ENCODE measurements at regions not wholly inside any gene's neighbourhood (a gene's known extent, or its start where the extent isn't known, plus 50 kb on each side); places are given as distances from the start of the nearest gene placed in this dataset.
"Not testable (repeated sequence)": the region's sequence is repeated elsewhere in the genome, so short reads cannot be mapped to it uniquely, and the experiment has no call there.

- POLR2A ChIA-PET (ENCODE audit: low non-redundant PET): interaction anchor here (0.7 kb wide), 1 partner anchor 451 kb away, joined by 6 read pairs; no protein-coding TSS in a partner anchor
- Histone ChIP-seq H3K4me3 (ENCODE audit: low read depth, low read length, poor library complexity, severe bottlenecking) (no peak overlapping the region), H3K9me3 (ENCODE audit: low read depth, low read length, poor library complexity, severe bottlenecking) (no peaks in the 10 kb centered on the region), H3K4me1 (ENCODE audit: insufficient read depth, low read length, poor library complexity, severe bottlenecking) (peaks cover 16% of the 10 kb centered on the region), H3K27me3 (replicated peaks; ENCODE audit: insufficient read depth, low read depth, low read length, poor library complexity) (no peaks in the 10 kb centered on the region), H3K27ac (ENCODE audit: low read depth, low read length, poor library complexity, severe bottlenecking) (no peak overlapping the region), H3K36me3 (ENCODE audit: insufficient read depth, low read length, poor library complexity, severe bottlenecking) (no peaks in the 10 kb centered on the region)
- no peak for DNase-seq (ENCODE audit: low spot score)
- BruUV-seq (replicated peaks): no TSS peak
- CTCF ChIA-PET: no interaction called here
- TF ChIP-seq CTCF (conservative IDR thresholded peaks at IDR 0.05; ENCODE audit: low read depth, low read length) (no peak), EZH2 (IDR thresholded peaks at IDR 0.05; ENCODE audit: borderline replicate concordance, low read depth, low read length, poor library complexity, severe bottlenecking) (no peak)
- intact Hi-C loops (cut with micrococcal nuclease; ENCODE audit: unreplicated experiment): no loop called here
Measured at GRCh38 chr12:25362646-25363045, 111.9 kb upstream of the KRAS start.

- no peak for TF ChIP-seq EZH2 (IDR thresholded peaks at IDR 0.05; ENCODE audit: borderline replicate concordance, low read depth, low read length, poor library complexity, severe bottlenecking)
- no peak for TF ChIP-seq CTCF (conservative IDR thresholded peaks at IDR 0.05; ENCODE audit: low read depth, low read length)
- H3K4me1 ChIP-seq (ENCODE audit: insufficient read depth, low read length, poor library complexity, severe bottlenecking): peaks cover 16% of the 10 kb centered on the region
- H3K27me3 ChIP-seq (replicated peaks; ENCODE audit: insufficient read depth, low read depth, low read length, poor library complexity): no peaks in the 10 kb centered on the region
- H3K9me3 ChIP-seq (ENCODE audit: low read depth, low read length, poor library complexity, severe bottlenecking): no peaks in the 10 kb centered on the region
- no peaks in the 10 kb centered on the region for H3K36me3 ChIP-seq (ENCODE audit: insufficient read depth, low read length, poor library complexity, severe bottlenecking)
- no peak overlapping the region for H3K4me3 ChIP-seq (ENCODE audit: low read depth, low read length, poor library complexity, severe bottlenecking)
- DNase-seq (ENCODE audit: low spot score): no peak
- CTCF ChIA-PET: no interaction called here
- POLR2A ChIA-PET (ENCODE audit: low non-redundant PET): no interaction called here
- no TSS peak for BruUV-seq (replicated peaks)
- no peak overlapping the region for H3K27ac ChIP-seq (ENCODE audit: low read depth, low read length, poor library complexity, severe bottlenecking)
- intact Hi-C loops (cut with micrococcal nuclease; ENCODE audit: unreplicated experiment): no loop called here
Measured at GRCh38 chr12:25361511-25361910, 110.8 kb upstream of the KRAS start.

- H3K27ac ChIP-seq (ENCODE audit: low read depth, low read length, poor library complexity, severe bottlenecking): no peak overlapping the region
- ChIA-PET POLR2A (ENCODE audit: low non-redundant PET) (no interaction called here), CTCF (no interaction called here)
- no peaks in the 10 kb centered on the region for H3K27me3 ChIP-seq (replicated peaks; ENCODE audit: insufficient read depth, low read depth, low read length, poor library complexity)
- H3K36me3 ChIP-seq (ENCODE audit: insufficient read depth, low read length, poor library complexity, severe bottlenecking): no peaks in the 10 kb centered on the region
- no peak for DNase-seq (ENCODE audit: low spot score)
- no peak overlapping the region for H3K4me3 ChIP-seq (ENCODE audit: low read depth, low read length, poor library complexity, severe bottlenecking)
- BruUV-seq (replicated peaks): no TSS peak
- no peaks in the 10 kb centered on the region for H3K9me3 ChIP-seq (ENCODE audit: low read depth, low read length, poor library complexity, severe bottlenecking)
- intact Hi-C loops (cut with micrococcal nuclease; ENCODE audit: unreplicated experiment): no loop called here
- TF ChIP-seq EZH2 (IDR thresholded peaks at IDR 0.05; ENCODE audit: borderline replicate concordance, low read depth, low read length, poor library complexity, severe bottlenecking): no peak
- TF ChIP-seq CTCF (conservative IDR thresholded peaks at IDR 0.05; ENCODE audit: low read depth, low read length): no peak
- H3K4me1 ChIP-seq (ENCODE audit: insufficient read depth, low read length, poor library complexity, severe bottlenecking): no peaks in the 10 kb centered on the region
Measured at GRCh38 chr12:25357595-25357994, 106.9 kb upstream of the KRAS start.

DNA sequence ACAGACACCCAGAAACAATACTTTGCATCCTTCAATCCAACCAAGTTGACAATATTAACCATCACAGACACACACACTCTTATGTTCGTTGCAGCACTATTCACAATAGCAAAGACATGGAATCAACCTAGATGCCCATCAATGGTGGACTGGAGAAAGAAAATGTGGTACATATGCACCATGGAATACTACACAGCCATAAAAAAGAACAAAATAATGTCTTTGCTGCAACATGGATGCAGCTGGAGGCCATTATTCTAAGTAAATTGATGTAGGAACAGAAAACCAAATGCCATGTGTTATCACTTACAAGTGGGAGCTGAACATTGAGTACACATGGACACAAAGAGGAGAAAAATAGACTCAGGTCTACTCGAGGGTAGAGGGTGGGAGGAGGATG lies 102.2 kb upstream of the KRAS start:
- POLR2A ChIA-PET (ENCODE audit: low non-redundant PET); H3K4me3 ChIP-seq (ENCODE audit: low read depth, low read length, poor library complexity, severe bottlenecking); H3K9me3 ChIP-seq (ENCODE audit: low read depth, low read length, poor library complexity, severe bottlenecking); BruUV-seq (replicated peaks); CTCF ChIA-PET; H3K27ac ChIP-seq (ENCODE audit: low read depth, low read length, poor library complexity, severe bottlenecking); H3K27me3 ChIP-seq (replicated peaks; ENCODE audit: insufficient read depth, low read depth, low read length, poor library complexity); H3K36me3 ChIP-seq (ENCODE audit: insufficient read depth, low read length, poor library complexity, severe bottlenecking); intact Hi-C loops (cut with micrococcal nuclease; ENCODE audit: unreplicated experiment); DNase-seq (ENCODE audit: low spot score); H3K4me1 ChIP-seq (ENCODE audit: insufficient read depth, low read length, poor library complexity, severe bottlenecking): not testable (repeated sequence)
